ENCODE measurements at regions not wholly inside any gene's neighbourhood (a gene's known extent, or its start where the extent isn't known, plus 50 kb on each side); places are given as distances from the start of the nearest gene placed in this dataset.

GRCh38 chr2:212873256-212873655, 278.2 kb downstream of the IKZF2 start:
- no peak for TF ChIP-seq EZH2 (IDR thresholded peaks at IDR 0.05; ENCODE audit: borderline replicate concordance, low read length)
- TF ChIP-seq, protein P1, sequence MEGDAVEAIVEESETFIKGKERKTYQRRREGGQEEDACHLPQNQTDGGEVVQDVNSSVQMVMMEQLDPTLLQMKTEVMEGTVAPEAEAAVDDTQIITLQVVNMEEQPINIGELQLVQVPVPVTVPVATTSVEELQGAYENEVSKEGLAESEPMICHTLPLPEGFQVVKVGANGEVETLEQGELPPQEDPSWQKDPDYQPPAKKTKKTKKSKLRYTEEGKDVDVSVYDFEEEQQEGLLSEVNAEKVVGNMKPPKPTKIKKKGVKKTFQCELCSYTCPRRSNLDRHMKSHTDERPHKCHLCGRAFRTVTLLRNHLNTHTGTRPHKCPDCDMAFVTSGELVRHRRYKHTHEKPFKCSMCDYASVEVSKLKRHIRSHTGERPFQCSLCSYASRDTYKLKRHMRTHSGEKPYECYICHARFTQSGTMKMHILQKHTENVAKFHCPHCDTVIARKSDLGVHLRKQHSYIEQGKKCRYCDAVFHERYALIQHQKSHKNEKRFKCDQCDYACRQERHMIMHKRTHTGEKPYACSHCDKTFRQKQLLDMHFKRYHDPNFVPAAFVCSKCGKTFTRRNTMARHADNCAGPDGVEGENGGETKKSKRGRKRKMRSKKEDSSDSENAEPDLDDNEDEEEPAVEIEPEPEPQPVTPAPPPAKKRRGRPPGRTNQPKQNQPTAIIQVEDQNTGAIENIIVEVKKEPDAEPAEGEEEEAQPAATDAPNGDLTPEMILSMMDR (IDR thresholded peaks at IDR 0.05; ENCODE audit: low read length), result no peak
